ENCODE measurements at regions not wholly inside any gene's neighbourhood (a gene's known extent, or its start where the extent isn't known, plus 50 kb on each side); places are given as distances from the start of the nearest gene placed in this dataset.
"Not testable (repeated sequence)": the region's sequence is repeated elsewhere in the genome, so short reads cannot be mapped to it uniquely, and the experiment has no call there.

GRCh38 chrX:52261125-52261462 lies 76.4 kb downstream of the MAGED4 start:
- DNase-seq (ENCODE audit: low read depth) = no peak

DNA sequence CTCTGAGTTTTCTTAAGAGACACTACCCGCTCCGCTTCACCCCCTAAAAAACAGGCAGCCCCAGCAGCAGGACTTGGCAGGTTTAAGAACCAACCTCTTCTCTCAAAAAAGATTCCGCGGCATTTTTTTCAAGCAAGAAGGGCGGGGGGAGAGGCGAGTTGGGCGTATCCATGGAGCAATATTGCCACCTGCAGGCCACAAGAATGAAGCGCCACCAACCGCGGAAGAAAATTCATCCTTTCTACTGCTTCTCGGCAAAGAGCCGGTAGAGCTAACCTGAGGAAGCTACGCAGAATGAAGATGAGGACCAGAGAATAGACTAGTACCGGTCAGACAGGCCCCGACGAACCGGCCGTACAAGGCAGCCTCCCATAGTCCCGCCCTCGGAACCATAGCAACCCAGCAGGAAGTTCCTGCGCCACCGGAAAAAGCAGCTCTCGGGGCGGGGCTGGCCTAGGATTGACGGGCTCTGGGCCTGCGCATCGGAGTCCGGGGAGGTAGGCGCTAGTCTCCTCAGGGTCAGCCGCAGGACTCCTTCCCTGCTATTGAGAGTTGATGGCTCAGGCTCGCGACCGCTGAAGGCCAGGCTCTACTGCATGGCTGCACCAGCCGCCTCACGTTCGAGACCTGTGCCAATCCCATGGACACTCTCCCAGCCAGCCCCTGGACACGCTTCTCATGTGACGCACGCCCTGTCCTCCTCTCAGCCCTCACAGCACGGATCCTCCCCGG lies 76.9 kb downstream of the MAGED4 start:
- peak; percentile 81 for DNase-seq (ENCODE audit: low read depth)

- DNase-seq (ENCODE audit: low read depth) = no peak
Measured at GRCh38 chrX:52262195-52262546, 77.5 kb downstream of the MAGED4 start.

DNA sequence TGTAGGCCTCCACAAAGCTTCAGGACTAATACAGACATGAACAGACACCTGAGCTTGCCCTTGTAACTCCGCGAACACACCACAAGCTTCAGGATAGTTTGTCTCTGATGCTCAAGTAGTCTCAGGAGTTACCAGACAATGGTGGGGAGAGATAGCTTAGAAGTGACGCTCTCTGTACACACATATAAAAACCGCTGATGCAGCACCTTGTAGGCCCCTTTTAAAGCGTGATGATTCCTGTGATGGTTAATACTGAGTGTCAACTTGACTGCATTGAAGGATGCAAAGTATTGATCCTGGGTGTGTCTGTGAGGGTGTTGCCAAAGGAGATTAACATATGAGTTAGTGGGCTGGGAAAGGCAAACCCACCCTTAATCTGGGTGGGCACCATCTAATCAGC lies 78.7 kb downstream of the MAGED4 start:
- DNase-seq (ENCODE audit: low read depth) = no peak

DNA sequence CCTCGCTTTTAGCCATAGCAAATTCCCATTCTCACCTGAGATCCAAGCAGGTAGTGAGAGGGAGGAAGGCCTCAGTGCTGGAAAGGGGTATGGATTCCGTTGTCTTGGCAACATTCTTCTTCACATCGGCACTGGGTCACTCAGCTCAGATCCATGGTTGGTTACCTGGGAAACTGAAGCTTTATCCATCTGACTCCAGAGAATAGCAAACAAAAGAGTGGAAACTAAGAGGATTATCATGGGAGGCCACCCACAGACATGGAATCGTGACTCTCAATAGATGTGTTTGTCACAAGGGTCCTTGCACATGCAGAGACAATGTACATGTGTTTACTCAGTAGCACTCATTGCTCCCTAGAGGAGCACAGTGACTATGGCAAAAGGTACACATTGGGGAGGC lies 81.0 kb downstream of the MAGED4 start:
- DNase-seq (ENCODE audit: low read depth) = no peak

DNA sequence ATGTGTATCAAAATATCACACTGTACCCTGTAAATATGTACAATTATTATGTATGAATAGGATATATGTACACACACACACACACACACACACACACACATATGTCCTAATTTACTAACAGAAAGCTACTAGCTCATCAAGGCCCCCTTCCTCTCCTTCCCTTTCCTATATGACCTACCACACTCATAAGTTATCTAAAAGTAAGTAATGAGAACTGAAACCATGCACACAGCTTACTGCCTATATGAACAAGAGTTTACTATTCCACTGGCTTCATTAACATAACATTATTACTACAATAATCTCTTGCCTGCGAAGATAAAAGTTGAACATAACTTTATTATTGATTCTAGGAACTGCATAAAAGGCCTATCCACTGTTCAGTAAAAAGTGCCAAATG lies 83.8 kb downstream of the MAGED4 start:
- DNase-seq (ENCODE audit: low read depth) = not testable (repeated sequence)

DNA sequence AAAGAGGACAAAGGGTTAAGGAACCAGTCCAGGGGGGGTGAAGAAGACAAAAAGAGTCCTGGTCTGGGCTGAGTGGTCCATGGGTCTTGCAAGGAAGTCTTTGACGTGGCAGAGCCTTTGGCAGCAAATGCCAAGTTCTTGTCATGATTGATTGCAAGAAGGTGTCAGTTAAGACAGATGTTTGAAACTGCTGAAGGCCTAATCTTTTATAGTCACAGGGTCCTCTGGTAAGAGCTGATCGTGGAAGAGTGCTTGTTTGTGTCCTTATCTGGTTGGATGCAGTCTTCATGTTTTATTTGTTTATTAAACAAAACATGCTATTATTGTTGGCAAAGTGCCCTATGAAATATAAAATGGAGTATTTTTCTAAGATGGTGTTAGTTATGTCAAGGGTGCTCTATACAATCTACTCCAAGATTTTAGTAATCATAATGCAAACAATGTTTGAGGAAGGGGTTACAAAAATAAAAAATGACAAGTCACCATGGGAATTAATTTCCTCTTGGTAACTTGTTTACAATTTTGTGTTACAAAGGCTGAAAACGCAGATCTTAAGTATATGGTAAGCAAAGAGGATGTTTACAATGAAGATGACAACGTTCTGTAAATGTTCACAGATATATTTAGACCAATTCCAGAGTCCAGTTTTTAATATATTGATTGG lies 85.9 kb downstream of the MAGED4 start:
- DNase-seq (ENCODE audit: low read depth) = no peak

GRCh38 chrX:52271206-52271605 lies 86.5 kb downstream of the MAGED4 start:
- DNase-seq (ENCODE audit: low read depth) = no peak

DNA sequence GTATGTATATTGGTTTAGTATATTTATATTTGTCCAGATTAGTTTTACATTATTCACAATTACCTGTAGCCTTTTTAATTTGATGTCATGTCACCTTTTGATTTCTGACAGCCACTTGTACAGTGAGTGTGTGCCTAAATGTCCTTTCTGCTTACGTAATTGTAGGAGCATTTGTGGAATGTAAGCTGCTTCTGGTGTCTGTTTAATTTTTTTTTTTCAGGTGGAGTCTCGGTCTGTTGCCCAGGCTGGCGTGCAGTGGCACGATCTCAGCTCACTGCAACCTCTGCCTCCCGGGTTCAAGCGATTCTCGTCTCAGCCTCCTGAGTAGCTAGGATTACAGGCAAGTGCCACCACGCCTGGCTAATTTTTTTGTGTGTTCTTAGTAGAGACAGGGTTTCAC lies 91.2 kb upstream of the XAGE2 start:
- no peak for DNase-seq (ENCODE audit: low read depth)

GRCh38 chrX:52280812-52281211 lies 88.0 kb upstream of the XAGE2 start:
- DNase-seq (ENCODE audit: low read depth) = no peak

- no peak for DNase-seq (ENCODE audit: low read depth)
Measured at GRCh38 chrX:52284865-52285264, 84.0 kb upstream of the XAGE2 start.

DNA sequence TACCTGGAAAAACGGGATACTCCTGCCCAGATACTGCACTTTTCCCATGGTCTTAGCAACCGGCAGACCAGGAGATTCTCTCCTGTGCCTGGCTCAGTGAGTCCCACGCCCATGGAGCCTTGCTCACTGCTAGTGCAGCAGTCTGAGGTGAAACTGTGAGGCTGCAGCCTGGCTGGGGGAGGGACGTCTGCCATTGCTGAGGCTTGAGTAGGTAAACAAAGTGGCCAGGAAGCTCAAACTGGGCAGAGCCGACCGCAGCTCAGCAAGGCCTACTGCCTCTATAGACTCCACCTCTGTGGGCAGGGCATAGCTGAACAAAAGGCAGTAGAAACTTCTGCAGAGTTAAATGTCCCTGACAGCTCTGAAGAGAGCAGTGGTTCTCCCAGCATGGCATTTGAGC lies 69.9 kb upstream of the XAGE2 start:
- not testable (repeated sequence) for DNase-seq (ENCODE audit: low read depth)

GRCh38 chrX:52308532-52308931 lies 60.3 kb upstream of the XAGE2 start:
- DNase-seq (ENCODE audit: low read depth) = not testable (repeated sequence)

Data from fibroblast of the conjunctiva (primary cell).